T-helper 1 cell treated with Interleukin-12 subunit alpha and Interleukin-12 subunit beta and Interleukin-4 antibody, amounts not matched to agents 30 ng/mL and 1 ng/mL, for 36 hours (primary cell): ENCODE measurements at regions not wholly inside any gene's neighbourhood (a gene's known extent, or its start where the extent isn't known, plus 50 kb on each side); places are given as distances from the start of the nearest gene placed in this dataset.
"Not testable (repeated sequence)": the region's sequence is repeated elsewhere in the genome, so short reads cannot be mapped to it uniquely, and the experiment has no call there.

Experiments
- intact Hi-C: fragments of 100-400 bp; cut with micrococcal nuclease; formaldehyde crosslinking; loops from one replicate; pipeline ENCODE4 v1.15.1; 2024

- intact Hi-C loops, result not testable (repeated sequence)
Observed at GRCh38 chr3:192968901-192969300, 51.2 kb upstream of the MB21D2 start.

GRCh38 chr3:192980632-192981031 lies 63.0 kb upstream of the MB21D2 start:
- intact Hi-C loops, result no loop called here

GRCh38 chr3:192986379-192986778 lies 68.7 kb upstream of the MB21D2 start:
- intact Hi-C loops, result no loop called here

DNA sequence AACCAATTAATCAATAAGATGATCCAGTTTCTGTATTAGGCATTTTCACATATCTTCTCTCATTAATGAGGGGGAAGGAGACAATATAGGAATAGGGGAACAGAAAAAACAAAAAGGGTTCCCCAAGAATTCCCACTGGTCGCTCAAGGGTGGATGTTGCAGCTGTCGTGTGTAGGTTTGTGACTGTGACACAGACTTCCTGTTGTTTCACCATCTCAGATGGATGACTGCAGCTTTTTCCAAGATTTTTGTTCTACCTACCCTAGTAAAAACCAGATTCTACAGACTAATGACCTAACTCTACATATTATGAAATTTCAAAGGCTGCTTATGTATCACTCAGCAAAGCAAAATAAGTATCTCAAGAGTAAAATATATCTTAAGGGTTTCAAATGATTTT lies 73.7 kb upstream of the MB21D2 start:
- intact Hi-C loops, result no loop called here

DNA sequence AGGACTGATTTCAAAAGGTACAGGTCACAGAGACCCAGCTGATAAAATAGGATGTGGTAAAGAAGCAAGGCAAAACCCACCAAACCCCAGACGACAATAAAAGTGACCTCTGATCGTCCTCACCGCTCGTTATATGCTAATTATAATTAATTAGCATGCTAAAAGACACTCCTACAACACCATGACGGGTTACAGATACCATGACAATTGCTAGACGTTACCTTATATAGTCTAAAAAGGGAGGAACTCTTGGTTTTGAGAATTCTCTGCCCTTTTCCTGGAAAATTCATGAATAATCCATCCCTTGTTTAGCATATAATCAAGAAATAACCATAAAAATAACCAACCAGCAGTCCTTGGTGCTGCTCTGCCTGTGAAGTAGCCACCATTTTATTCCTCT lies 74.7 kb upstream of the MB21D2 start:
- intact Hi-C loops, result no loop called here

DNA sequence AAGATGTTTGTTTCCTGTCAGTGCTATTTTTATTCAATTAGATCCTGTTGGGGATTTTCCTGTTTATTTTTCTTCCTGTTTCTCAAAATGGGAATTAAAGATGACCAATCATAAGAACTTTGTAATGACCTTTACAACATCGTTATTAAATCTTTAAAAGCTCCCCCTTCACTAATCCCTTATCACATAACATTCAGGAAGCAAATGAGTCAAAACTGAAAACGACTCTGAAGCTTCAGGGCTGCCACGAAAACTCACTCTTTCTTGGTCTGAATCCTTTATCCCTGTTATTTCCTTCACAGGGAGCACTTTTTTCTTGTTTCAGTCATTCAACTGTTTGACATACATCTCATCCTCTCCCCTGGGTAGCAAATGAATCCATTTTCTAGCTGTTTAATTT lies 75.8 kb upstream of the MB21D2 start:
- intact Hi-C loops, result no loop called here

- intact Hi-C loops, result not testable (repeated sequence)
Observed at GRCh38 chr3:193001113-193001512, 83.5 kb upstream of the MB21D2 start.

DNA sequence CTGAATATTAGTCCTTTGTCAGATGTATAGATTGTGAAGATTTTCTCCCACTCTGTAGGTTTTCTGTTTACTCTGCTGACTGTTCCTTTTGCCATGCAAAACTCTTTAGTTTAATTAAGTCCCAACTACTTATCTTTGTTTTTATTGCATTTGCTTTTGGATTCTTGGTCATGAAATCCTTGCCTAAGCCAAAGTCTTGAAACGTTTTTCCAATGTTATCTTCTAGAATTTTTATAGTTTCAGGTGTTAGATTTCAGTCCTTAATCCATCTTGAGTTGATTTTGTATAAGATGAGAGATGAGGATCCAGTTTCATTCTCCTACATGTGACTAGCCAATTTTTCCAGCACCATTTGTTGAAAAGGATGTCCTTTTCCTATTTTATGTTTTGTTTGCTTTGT lies 86.0 kb upstream of the MB21D2 start:
- intact Hi-C loops, result not testable (repeated sequence)

GRCh38 chr3:193008654-193009053 lies 91.0 kb upstream of the MB21D2 start:
- intact Hi-C loops, result no loop called here

- intact Hi-C loops, result no loop called here
Observed at GRCh38 chr3:193010191-193010590, 92.5 kb upstream of the MB21D2 start.

- intact Hi-C loops, result no loop called here
Observed at GRCh38 chr3:193011958-193012357, 94.3 kb upstream of the MB21D2 start.

DNA sequence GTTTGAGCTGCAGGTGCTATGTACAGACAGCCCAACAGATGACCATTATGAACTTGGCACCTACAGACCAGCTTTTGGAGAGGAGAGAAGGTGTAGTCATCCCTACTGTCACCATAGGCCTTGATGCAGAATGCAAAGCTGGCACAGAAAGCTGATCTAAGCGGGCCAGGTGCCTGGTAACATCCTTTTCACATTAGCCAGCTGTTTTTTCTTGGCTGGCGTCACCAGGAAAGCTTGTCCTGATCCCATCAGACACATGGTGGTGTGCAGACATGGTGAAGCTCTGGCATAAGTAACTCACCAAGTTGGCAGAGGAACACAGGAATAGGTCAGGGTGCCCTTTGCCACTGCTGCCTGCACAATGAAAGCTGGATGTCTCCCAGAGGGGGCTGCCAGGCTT lies 97.2 kb upstream of the MB21D2 start:
- intact Hi-C loops, result no loop called here

DNA sequence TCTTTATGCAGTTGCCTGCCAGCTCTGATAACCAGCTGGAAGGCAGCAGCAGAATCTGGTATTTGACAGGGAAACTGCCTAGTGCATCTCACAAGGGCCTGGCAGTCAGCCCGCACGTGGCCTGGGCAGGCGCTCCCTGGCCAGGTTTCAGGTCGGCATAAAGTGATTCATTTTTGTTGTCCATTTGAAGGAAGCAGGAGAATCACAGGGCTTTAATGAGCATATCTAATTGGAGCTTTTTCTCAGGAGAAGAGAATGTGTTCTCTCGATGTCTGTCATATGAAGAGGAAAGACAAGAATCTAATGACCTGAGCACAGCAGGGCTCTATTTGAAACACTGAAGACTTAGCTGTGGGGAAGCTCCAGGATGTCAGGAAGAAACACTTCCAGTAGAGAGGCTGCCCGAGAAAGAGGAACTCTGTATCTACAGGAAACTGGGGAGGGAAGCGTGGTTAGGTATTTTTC lies 98.8 kb upstream of the MB21D2 start:
- intact Hi-C loops, result no loop called here

GRCh38 chr3:193021506-193022010 lies 103.9 kb upstream of the MB21D2 start:
- intact Hi-C loops, result no loop called here

- intact Hi-C loops, result no loop called here
Observed at GRCh38 chr3:193023218-193023617, 105.6 kb upstream of the MB21D2 start.

- intact Hi-C loops, result no loop called here
Observed at GRCh38 chr3:193028258-193028657, 110.6 kb upstream of the MB21D2 start.

DNA sequence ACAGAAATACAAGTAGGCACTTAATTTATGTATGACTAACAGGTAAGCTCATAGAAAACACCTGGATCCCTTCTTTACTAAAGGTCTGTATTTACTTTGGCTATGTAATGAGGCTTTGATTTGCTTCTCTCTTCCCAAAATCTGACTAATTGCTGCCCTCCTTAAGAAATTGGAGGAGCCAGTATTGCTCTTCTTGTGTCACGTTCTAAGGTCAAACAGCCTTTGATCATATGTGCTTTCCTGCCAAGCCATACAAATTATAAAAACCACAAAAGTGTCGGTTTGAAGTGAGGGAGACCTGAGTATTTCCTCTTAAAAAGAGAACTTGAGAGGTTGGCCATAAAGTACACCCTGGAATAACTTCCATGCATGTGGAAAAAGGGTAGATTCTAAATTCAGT lies 112.1 kb upstream of the MB21D2 start:
- intact Hi-C loops, result no loop called here

DNA sequence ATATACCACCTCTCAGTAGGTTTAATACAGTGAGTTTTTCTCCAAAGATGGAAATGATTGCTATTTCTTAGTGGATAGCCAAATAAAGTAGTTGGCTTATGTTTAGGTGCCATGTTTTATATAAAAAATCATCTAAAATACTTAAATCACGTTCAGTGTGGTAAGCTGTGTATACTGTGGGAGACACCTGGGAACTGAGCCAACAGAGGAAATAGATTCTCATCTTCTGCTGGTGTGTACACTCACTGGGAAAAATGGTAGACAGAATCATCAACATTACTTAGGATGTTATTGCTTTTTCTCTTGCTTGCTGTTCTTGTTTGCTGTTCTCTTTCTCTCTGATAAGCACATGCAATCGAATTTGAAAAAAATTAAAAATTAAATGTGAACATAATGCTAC lies 112.6 kb upstream of the MB21D2 start:
- intact Hi-C loops, result no loop called here

DNA sequence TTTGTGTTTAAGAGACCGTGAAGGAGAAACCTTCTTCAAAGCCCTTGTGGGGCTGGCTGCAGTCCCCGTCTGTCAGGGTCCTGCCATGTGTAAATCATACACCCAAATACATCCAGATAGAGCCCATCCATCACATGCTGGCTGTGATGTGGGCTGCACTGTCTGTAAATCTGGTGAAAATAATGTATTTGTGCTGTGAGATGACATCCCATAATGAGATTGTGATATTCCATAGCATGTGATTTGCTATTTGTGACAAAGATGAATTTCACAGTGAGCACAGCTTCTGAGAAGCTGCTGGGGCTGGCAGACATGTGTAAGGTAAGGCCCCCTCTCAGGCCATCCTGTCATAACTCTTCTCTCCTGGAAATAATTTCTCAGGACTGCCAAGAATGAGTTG lies 114.3 kb upstream of the MB21D2 start:
- intact Hi-C loops, result no loop called here

DNA sequence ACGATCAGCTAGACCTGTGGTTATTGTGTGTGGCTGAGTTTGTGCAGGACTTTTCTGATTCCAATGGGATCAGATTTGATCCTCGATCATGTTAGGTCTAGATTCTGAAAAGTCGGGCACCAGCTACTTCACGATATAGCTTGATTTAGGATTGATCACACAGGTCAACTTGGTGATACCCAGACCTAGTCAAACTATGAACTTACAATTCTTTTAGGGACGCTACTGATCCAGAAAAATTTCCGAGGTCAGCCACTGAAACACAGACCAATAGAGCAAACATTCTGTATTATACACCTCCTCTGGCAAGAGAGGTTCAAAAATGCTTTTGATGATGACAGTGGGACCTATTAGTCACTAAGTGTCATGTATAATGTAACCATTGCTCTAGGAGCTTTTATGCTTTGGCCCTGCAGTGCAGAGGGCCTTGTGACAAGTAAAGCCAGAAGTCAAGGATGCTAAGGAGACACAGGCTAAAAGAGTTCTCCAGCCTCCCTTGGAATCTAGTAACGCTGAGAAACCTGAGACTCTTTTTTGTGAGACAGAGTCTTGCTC lies 115.6 kb upstream of the MB21D2 start:
- intact Hi-C loops, result no loop called here

DNA sequence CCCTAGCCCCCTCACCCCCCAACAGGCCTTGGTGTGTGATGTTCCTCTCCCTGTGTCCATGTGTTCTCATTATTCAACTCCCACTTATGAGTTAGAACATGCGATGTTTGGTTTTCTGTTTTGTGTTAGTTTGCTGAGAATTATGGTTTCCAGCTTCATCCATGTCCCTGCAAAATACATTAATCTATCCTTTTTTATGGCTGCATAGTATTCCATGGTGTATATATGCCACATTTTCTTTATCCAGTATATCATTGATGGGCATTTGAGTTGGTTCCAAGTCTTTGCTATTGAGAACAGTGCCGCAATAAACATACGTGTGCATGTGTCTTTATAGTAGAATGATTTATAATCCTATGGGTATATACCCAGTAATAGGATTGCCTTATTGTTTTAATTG lies 120.2 kb upstream of the MB21D2 start:
- intact Hi-C loops, result not testable (repeated sequence)

- intact Hi-C loops, result no loop called here
Observed at GRCh38 chr3:193039058-193039457, 121.4 kb upstream of the MB21D2 start.

DNA sequence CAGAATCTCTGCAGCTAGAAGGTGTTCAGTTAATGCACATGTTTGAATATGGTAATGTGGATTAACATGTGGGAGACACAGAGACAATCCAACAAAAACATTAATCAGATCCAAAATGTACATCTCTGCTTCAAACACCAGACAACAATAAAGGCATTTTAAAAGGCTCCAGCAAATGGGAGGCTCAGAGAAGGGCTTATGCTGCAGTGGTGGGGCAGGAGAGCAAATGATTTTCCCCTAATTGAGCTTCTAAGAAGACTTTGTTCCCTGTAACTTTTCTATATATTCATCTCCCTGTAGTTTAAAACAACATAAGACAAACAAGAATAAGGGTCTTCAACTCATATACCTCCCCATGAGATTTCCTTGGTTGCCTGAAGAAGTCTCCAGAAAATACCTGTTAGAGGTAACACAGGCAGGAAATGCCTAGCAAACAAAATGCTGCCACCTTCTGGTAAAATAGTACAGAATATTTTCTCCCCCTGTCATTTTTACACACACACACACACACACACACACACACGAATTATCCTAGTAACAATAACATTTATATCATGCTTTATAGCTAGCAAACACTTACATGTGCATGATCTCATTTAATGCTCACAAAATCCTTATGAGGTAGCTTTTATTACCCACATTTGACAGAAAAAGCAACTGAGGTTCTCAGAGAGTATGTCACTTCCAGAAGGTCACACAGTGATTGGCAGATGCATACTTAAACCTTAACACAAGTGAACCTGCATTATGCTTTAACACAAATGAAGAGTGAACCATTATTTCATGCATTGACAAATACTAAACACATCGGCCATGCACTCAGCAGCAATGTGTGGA lies 123.4 kb upstream of the MB21D2 start:
- intact Hi-C loops, result loop anchor here (1.0 to 2.0 kb wide), 7 partner anchors 123 to 574 kb away; no protein-coding TSS in a partner anchor
